ENCODE measurements at regions not wholly inside any gene's neighbourhood (a gene's known extent, or its start where the extent isn't known, plus 50 kb on each side); places are given as distances from the start of the nearest gene placed in this dataset.

- DNase-seq, result no peak
Measured at GRCh38 chr3:104820959-104821358, 545.8 kb upstream of the ALCAM start.

- DNase-seq, result no peak
Measured at GRCh38 chr3:104825116-104825515, 541.6 kb upstream of the ALCAM start.

- no peak for DNase-seq
Measured at GRCh38 chr3:104831071-104831470, 535.6 kb upstream of the ALCAM start.

GRCh38 chr3:104832530-104832929 is 534.2 kb upstream of the ALCAM start:
- DNase-seq, result no peak

- no peak for DNase-seq
Measured at GRCh38 chr3:104835376-104835775, 531.3 kb upstream of the ALCAM start.

GRCh38 chr3:104846270-104846669 is 520.4 kb upstream of the ALCAM start:
- no peak for DNase-seq

- DNase-seq, result no peak
Measured at GRCh38 chr3:104849070-104849469, 517.6 kb upstream of the ALCAM start.

GRCh38 chr3:104854468-104854867 is 512.2 kb upstream of the ALCAM start:
- no peak for DNase-seq

GRCh38 chr3:104855702-104856101 is 511.0 kb upstream of the ALCAM start:
- no peak for DNase-seq

- no peak for DNase-seq
Measured at GRCh38 chr3:104856741-104857140, 510.0 kb upstream of the ALCAM start.

- no peak for DNase-seq
Measured at GRCh38 chr3:104868291-104868690, 498.4 kb upstream of the ALCAM start.

GRCh38 chr3:104870276-104870675 is 496.4 kb upstream of the ALCAM start:
- DNase-seq, result no peak

- DNase-seq, result no peak
Measured at GRCh38 chr3:104873331-104873730, 493.4 kb upstream of the ALCAM start.

GRCh38 chr3:104878395-104878794 is 488.3 kb upstream of the ALCAM start:
- DNase-seq, result no peak

- no peak for DNase-seq
Measured at GRCh38 chr3:104879919-104880318, 486.8 kb upstream of the ALCAM start.

GRCh38 chr3:104885214-104885814 is 481.4 kb upstream of the ALCAM start:
- no peak for DNase-seq

GRCh38 chr3:104886220-104886995 is 480.3 kb upstream of the ALCAM start:
- no peak for DNase-seq

GRCh38 chr3:104887069-104887468 is 479.6 kb upstream of the ALCAM start:
- no peak for DNase-seq

- no peak for DNase-seq
Measured at GRCh38 chr3:104887619-104888018, 479.1 kb upstream of the ALCAM start.

GRCh38 chr3:104892044-104892443 is 474.7 kb upstream of the ALCAM start:
- no peak for DNase-seq

GRCh38 chr3:104896624-104897023 is 470.1 kb upstream of the ALCAM start:
- DNase-seq, result no peak

- DNase-seq, result no peak
Measured at GRCh38 chr3:104901396-104901795, 465.3 kb upstream of the ALCAM start.

GRCh38 chr3:104903064-104903463 is 463.6 kb upstream of the ALCAM start:
- DNase-seq, result no peak

- DNase-seq, result no peak
Measured at GRCh38 chr3:104906001-104906639, 460.6 kb upstream of the ALCAM start.
